22Rv1 (cell line): ENCODE measurements at regions not wholly inside any gene's neighbourhood (a gene's known extent, or its start where the extent isn't known, plus 50 kb on each side); places are given as distances from the start of the nearest gene placed in this dataset.
"Not testable (repeated sequence)": the region's sequence is repeated elsewhere in the genome, so short reads cannot be mapped to it uniquely, and the experiment has no call there.

Source experiments
- H3K27ac ChIP-seq: fragments of 450-650 bp; 2 replicates; pipeline ENCODE4 v1.5.1; 2017
- CTCF ChIP-seq: fragments of 450-650 bp; IDR thresholded peaks from 2 replicates; pipeline ENCODE4 v1.5.1; 2017; ENCODE audit warnings: mild to moderate bottlenecking

- not testable (repeated sequence) for H3K27ac ChIP-seq
Measured at GRCh38 chr1:196366-196765, 255.1 kb downstream of the OR4F29 start.

GRCh38 chr1:191296-192049, 260.0 kb downstream of the OR4F29 start:
- H3K27ac ChIP-seq = not testable (repeated sequence)

GRCh38 chr1:190678-191077, 260.8 kb downstream of the OR4F29 start:
- not testable (repeated sequence) for H3K27ac ChIP-seq

GRCh38 chr1:189915-190314, 261.6 kb downstream of the OR4F29 start:
- H3K27ac ChIP-seq = not testable (repeated sequence)

GRCh38 chr1:189270-189669, 262.2 kb downstream of the OR4F29 start:
- not testable (repeated sequence) for H3K27ac ChIP-seq

GRCh38 chr1:187298-187697, 264.2 kb downstream of the OR4F29 start:
- not testable (repeated sequence) for H3K27ac ChIP-seq

GRCh38 chr1:186691-187131, 264.8 kb downstream of the OR4F29 start:
- not testable (repeated sequence) for H3K27ac ChIP-seq

- not testable (repeated sequence) for H3K27ac ChIP-seq
Measured at GRCh38 chr1:186223-186622, 265.3 kb downstream of the OR4F29 start.

- H3K27ac ChIP-seq = not testable (repeated sequence)
Measured at GRCh38 chr1:185526-185925, 266.0 kb downstream of the OR4F29 start.

GRCh38 chr1:184336-184686, 267.2 kb downstream of the OR4F29 start:
- H3K27ac ChIP-seq = not testable (repeated sequence)

- H3K27ac ChIP-seq = not testable (repeated sequence)
Measured at GRCh38 chr1:183620-184335, 267.7 kb downstream of the OR4F29 start.

GRCh38 chr1:183081-183480, 268.4 kb downstream of the OR4F29 start:
- H3K27ac ChIP-seq = not testable (repeated sequence)

GRCh38 chr1:182631-183030, 268.8 kb downstream of the OR4F29 start:
- H3K27ac ChIP-seq = not testable (repeated sequence)

GRCh38 chr1:181247-182216, 269.9 kb downstream of the OR4F29 start:
- H3K27ac ChIP-seq = not testable (repeated sequence)
- TF ChIP-seq CTCF = peak; percentile 67

GRCh38 chr1:180749-181205, 270.7 kb downstream of the OR4F29 start:
- H3K27ac ChIP-seq = not testable (repeated sequence)

GRCh38 chr1:138842-139241, 312.6 kb downstream of the OR4F29 start:
- H3K27ac ChIP-seq = not testable (repeated sequence)

GRCh38 chr1:137664-138063, 313.8 kb downstream of the OR4F29 start:
- H3K27ac ChIP-seq = not testable (repeated sequence)

- not testable (repeated sequence) for H3K27ac ChIP-seq
Measured at GRCh38 chr1:136344-136932, 315.0 kb downstream of the OR4F29 start.

- H3K27ac ChIP-seq = not testable (repeated sequence)
Measured at GRCh38 chr1:134936-135335, 316.5 kb downstream of the OR4F29 start.

- not testable (repeated sequence) for H3K27ac ChIP-seq
Measured at GRCh38 chr1:118440-118839, 333.0 kb downstream of the OR4F29 start.
